ENCODE measurements at regions not wholly inside any gene's neighbourhood (a gene's known extent, or its start where the extent isn't known, plus 50 kb on each side); places are given as distances from the start of the nearest gene placed in this dataset.
A peak's percentile ranks its signal among the peaks of the same experiment; 100 is the strongest.
"Not testable (repeated sequence)": the region's sequence is repeated elsewhere in the genome, so short reads cannot be mapped to it uniquely, and the experiment has no call there.

- Mint-ChIP-seq H3K27ac (no peak overlapping the region), H3K36me3 (no peaks in the 10 kb centered on the region), H3K4me3 (no peak overlapping the region), H3K27me3 (peaks cover 0 to 3% (median 0%) of the 10 kb centered on the region in 3 donors), H3K9me3 (no peaks in the 10 kb centered on the region), H3K4me1 (no peaks in the 10 kb centered on the region)
- DNase-seq (no peak), ATAC-seq (ENCODE audit: low read depth in 2 of 2) (no peak)
Observed at GRCh38 chr12:62003226-62003625, 257.0 kb upstream of the USP15 start.

GRCh38 chr12:62003701-62004100 lies 256.5 kb upstream of the USP15 start:
- H3K4me1 Mint-ChIP-seq = no peaks in the 10 kb centered on the region
- no peak overlapping the region for H3K4me3 Mint-ChIP-seq
- no peak overlapping the region for H3K27ac Mint-ChIP-seq
- H3K9me3 Mint-ChIP-seq = no peaks in the 10 kb centered on the region
- no peak for ATAC-seq (ENCODE audit: low read depth in 2 of 2)
- no peak for DNase-seq
- H3K36me3 Mint-ChIP-seq = no peaks in the 10 kb centered on the region
- H3K27me3 Mint-ChIP-seq = peaks cover 0 to 3% (median 0%) of the 10 kb centered on the region in 3 donors

GRCh38 chr12:62005615-62006014 lies 254.6 kb upstream of the USP15 start:
- H3K27me3 Mint-ChIP-seq = no peaks in the 10 kb centered on the region
- no peak overlapping the region for H3K4me3 Mint-ChIP-seq
- ATAC-seq (ENCODE audit: low read depth in 2 of 2) (no peak), DNase-seq (no peak)
- no peak overlapping the region for H3K27ac Mint-ChIP-seq
- peaks cover 0 to 4% (median 0%) of the 10 kb centered on the region in 7 donors for H3K9me3 Mint-ChIP-seq
- no peaks in the 10 kb centered on the region for H3K4me1 Mint-ChIP-seq
- no peaks in the 10 kb centered on the region for H3K36me3 Mint-ChIP-seq

GRCh38 chr12:62006076-62006732 lies 254.0 kb upstream of the USP15 start:
- ATAC-seq (ENCODE audit: low read depth in 2 of 2) = no peak
- Mint-ChIP-seq H3K27me3 (no peaks in the 10 kb centered on the region), H3K4me1 (no peaks in the 10 kb centered on the region), H3K27ac (no peak overlapping the region), H3K36me3 (no peaks in the 10 kb centered on the region), H3K9me3 (peaks cover 0 to 4% (median 0%) of the 10 kb centered on the region in 7 donors), H3K4me3 (no peak overlapping the region)
- peak; percentile 4 for DNase-seq

GRCh38 chr12:62008703-62009102 lies 251.5 kb upstream of the USP15 start:
- no peak overlapping the region for H3K27ac Mint-ChIP-seq
- H3K9me3 Mint-ChIP-seq = peaks cover 0 to 4% (median 0%) of the 10 kb centered on the region in 7 donors
- no peaks in the 10 kb centered on the region for H3K4me1 Mint-ChIP-seq
- no peaks in the 10 kb centered on the region for H3K36me3 Mint-ChIP-seq
- ATAC-seq (ENCODE audit: low read depth in 2 of 2) (no peak), DNase-seq (no peak)
- H3K27me3 Mint-ChIP-seq = no peaks in the 10 kb centered on the region
- H3K4me3 Mint-ChIP-seq = no peak overlapping the region

- Mint-ChIP-seq H3K9me3 (peaks cover 0 to 4% (median 0%) of the 10 kb centered on the region in 7 donors), H3K4me3 (no peak overlapping the region), H3K36me3 (no peaks in the 10 kb centered on the region), H3K4me1 (no peaks in the 10 kb centered on the region), H3K27me3 (no peaks in the 10 kb centered on the region), H3K27ac (no peak overlapping the region)
- ATAC-seq (ENCODE audit: low read depth in 2 of 2) = no peak
- DNase-seq = no peak
Observed at GRCh38 chr12:62009445-62009844, 250.8 kb upstream of the USP15 start.

GRCh38 chr12:62010331-62010906 lies 249.8 kb upstream of the USP15 start:
- not testable (repeated sequence) for H3K27ac Mint-ChIP-seq, H3K27me3 Mint-ChIP-seq

GRCh38 chr12:62010973-62011372 lies 249.2 kb upstream of the USP15 start:
- ATAC-seq (ENCODE audit: low read depth in 2 of 2); H3K4me3 Mint-ChIP-seq; H3K27ac Mint-ChIP-seq; H3K36me3 Mint-ChIP-seq; DNase-seq; H3K27me3 Mint-ChIP-seq; H3K9me3 Mint-ChIP-seq; H3K4me1 Mint-ChIP-seq: not testable (repeated sequence)

More at GRCh38 chr12:62010331-62010906, 249.8 kb upstream of the USP15 start:
- not testable (repeated sequence) for DNase-seq; H3K36me3 Mint-ChIP-seq; H3K4me1 Mint-ChIP-seq; H3K9me3 Mint-ChIP-seq; H3K4me3 Mint-ChIP-seq; ATAC-seq (ENCODE audit: low read depth in 2 of 2)

GRCh38 chr12:62014330-62014729 lies 245.9 kb upstream of the USP15 start:
- ATAC-seq (ENCODE audit: low read depth in 2 of 2) = no peak
- Mint-ChIP-seq H3K4me3 (no peak overlapping the region), H3K27me3 (peaks cover 4 to 7% (median 5%) of the 10 kb centered on the region in 3 donors), H3K27ac (no peak overlapping the region), H3K9me3 (peaks cover 0 to 4% (median 0%) of the 10 kb centered on the region in 7 donors), H3K4me1 (no peaks in the 10 kb centered on the region), H3K36me3 (no peaks in the 10 kb centered on the region)
- no peak for DNase-seq

GRCh38 chr12:62016021-62016420 lies 244.2 kb upstream of the USP15 start:
- no peak overlapping the region for H3K27ac Mint-ChIP-seq
- H3K4me1 Mint-ChIP-seq = no peaks in the 10 kb centered on the region
- ATAC-seq (ENCODE audit: low read depth in 2 of 2) (no peak), DNase-seq (no peak)
- peaks cover 0 to 2% (median 0%) of the 10 kb centered on the region in 7 donors for H3K9me3 Mint-ChIP-seq
- H3K4me3 Mint-ChIP-seq = no peak overlapping the region
- no peaks in the 10 kb centered on the region for H3K36me3 Mint-ChIP-seq
- peaks cover 4 to 7% (median 5%) of the 10 kb centered on the region in 3 donors for H3K27me3 Mint-ChIP-seq

- peaks cover 0 to 3% (median 0%) of the 10 kb centered on the region in 7 donors for H3K9me3 Mint-ChIP-seq
- no peak overlapping the region for H3K4me3 Mint-ChIP-seq
- H3K27ac Mint-ChIP-seq = peak overlapping the region in 1 of 6 donors; percentile 67
- ATAC-seq (ENCODE audit: low read depth in 2 of 2) (no peak), DNase-seq (no peak)
- no peaks in the 10 kb centered on the region for H3K4me1 Mint-ChIP-seq
- H3K27me3 Mint-ChIP-seq = peaks cover 0 to 1% (median 0%) of the 10 kb centered on the region in 3 donors
- no peaks in the 10 kb centered on the region for H3K36me3 Mint-ChIP-seq
Observed at GRCh38 chr12:62021808-62022207, 238.4 kb upstream of the USP15 start.

- no peaks in the 10 kb centered on the region for H3K36me3 Mint-ChIP-seq
- H3K4me3 Mint-ChIP-seq = no peak overlapping the region
- no peaks in the 10 kb centered on the region for H3K27me3 Mint-ChIP-seq
Observed at GRCh38 chr12:62028536-62028935, 231.7 kb upstream of the USP15 start.

GRCh38 chr12:62032870-62033269 lies 227.3 kb upstream of the USP15 start:
- no peaks in the 10 kb centered on the region for H3K27me3 Mint-ChIP-seq
- peaks cover 0 to 4% (median 0%) of the 10 kb centered on the region in 7 donors for H3K9me3 Mint-ChIP-seq
- no peaks in the 10 kb centered on the region for H3K36me3 Mint-ChIP-seq
- ATAC-seq (ENCODE audit: low read depth in 2 of 2) (no peak), DNase-seq (no peak)
- H3K27ac Mint-ChIP-seq = no peak overlapping the region
- H3K4me3 Mint-ChIP-seq = no peak overlapping the region
- no peaks in the 10 kb centered on the region for H3K4me1 Mint-ChIP-seq

More at GRCh38 chr12:62028536-62028935, 231.7 kb upstream of the USP15 start:
- no peak for DNase-seq
- ATAC-seq (ENCODE audit: low read depth in 2 of 2) = no peak
- H3K9me3 Mint-ChIP-seq = peaks cover 0 to 4% (median 0%) of the 10 kb centered on the region in 7 donors
- H3K4me1 Mint-ChIP-seq = no peaks in the 10 kb centered on the region
- H3K27ac Mint-ChIP-seq = no peak overlapping the region

- H3K36me3 Mint-ChIP-seq = no peaks in the 10 kb centered on the region
- no peaks in the 10 kb centered on the region for H3K4me1 Mint-ChIP-seq
- H3K9me3 Mint-ChIP-seq = peaks cover 0 to 5% (median 0%) of the 10 kb centered on the region in 7 donors
- no peak for ATAC-seq (ENCODE audit: low read depth in 2 of 2)
- no peak for DNase-seq
- H3K4me3 Mint-ChIP-seq = no peak overlapping the region
- H3K27me3 Mint-ChIP-seq = no peaks in the 10 kb centered on the region
- H3K27ac Mint-ChIP-seq = no peak overlapping the region
Observed at GRCh38 chr12:62044450-62045135, 215.6 kb upstream of the USP15 start.
